ENCODE measurements at regions not wholly inside any gene's neighbourhood (a gene's known extent, or its start where the extent isn't known, plus 50 kb on each side); places are given as distances from the start of the nearest gene placed in this dataset.

- TF ChIP-seq CTCF (IDR thresholded peaks at IDR 0.05; ENCODE audit: poor library complexity): no peak
- no peak for TF ChIP-seq EZH2 (IDR thresholded peaks at IDR 0.05; ENCODE audit: borderline replicate concordance)
- TF ChIP-seq EZH2phosphoT487 (IDR thresholded peaks at IDR 0.05; ENCODE audit: low read depth, severe bottlenecking, unreplicated experiment): no peak
Measured at GRCh38 chrX:64739792-64740378, 236.4 kb downstream of the ZC4H2 start.
